GM21825 (cell line): ENCODE measurements at regions not wholly inside any gene's neighbourhood (a gene's known extent, or its start where the extent isn't known, plus 50 kb on each side); places are given as distances from the start of the nearest gene placed in this dataset.
"Not testable (repeated sequence)": the region's sequence is repeated elsewhere in the genome, so short reads cannot be mapped to it uniquely, and the experiment has no call there.

Experiments
- ATAC-seq: cut with Tn5 transposase; IDR thresholded peaks from one replicate; pipeline ENCODE4 v1.9.1; 2021; ENCODE audit warnings: mild to moderate bottlenecking, moderate library complexity; ENCODE audit not compliant: unreplicated experiment

DNA sequence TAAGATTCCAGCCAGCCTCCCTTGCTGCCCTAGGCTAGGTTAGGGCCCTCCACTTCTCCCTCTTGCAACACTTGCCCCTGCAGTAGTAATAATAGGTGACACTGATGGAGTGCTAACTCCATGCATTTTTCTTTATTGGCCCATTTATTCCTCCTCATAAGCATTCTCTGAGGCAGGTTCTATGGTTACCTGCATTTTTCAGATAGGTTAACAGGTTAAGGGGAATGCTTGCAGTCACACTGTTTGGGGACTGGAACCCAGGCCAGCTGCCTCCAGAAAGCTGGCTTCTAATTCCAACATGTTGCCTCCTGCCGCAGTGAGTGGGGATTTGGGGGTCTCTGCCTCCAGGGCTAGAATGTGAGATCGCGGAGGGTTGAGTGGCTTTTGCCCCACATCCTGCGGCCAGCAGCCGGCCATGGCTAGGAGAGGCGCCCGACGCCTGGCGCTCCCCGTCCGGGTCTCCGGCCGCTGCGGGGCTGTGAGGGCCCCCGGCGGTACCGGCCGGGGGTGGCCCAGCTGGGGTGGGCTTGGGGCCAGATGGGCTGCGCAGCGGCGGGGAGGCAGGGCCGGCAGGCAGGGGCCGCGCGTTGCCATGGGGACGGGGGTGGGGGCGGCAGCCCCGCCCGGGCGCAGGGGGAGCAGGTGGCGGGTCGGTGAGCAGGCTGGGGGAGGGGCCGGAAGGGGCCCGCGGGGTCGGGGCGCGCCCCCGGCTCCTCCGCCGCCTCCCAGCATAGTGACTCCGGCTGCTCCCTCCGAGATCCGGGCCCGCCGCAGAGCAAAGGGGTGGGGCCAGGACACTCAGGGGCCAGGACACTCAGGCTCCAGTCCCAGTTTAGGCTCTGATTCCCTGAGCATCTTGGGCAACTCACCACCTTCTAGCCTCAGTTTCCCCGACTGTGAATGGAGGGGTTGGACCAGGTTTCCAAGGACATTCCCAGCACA is 68.4 kb upstream of the SSBP3 start:
- no peak for ATAC-seq

DNA sequence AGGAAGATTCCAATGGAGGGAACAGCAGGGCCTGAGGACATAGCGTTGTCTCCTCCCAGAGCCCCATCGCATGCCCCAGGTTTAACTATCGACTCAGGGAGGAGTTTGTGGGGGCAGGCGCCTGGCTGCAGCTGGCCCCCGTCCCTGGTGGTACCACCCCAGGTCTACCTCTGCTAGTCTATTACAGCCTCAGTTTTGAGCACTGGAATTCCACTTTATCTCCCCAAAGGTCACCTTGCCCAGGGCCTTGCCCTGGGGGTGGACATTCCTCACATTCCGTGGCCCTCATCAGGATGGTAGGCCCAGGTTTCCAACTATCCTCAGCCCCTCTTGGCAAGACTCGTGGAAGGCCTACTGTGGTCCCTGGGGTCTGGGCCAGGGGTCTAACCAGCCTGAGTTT is 65.4 kb upstream of the SSBP3 start:
- ATAC-seq: no peak

DNA sequence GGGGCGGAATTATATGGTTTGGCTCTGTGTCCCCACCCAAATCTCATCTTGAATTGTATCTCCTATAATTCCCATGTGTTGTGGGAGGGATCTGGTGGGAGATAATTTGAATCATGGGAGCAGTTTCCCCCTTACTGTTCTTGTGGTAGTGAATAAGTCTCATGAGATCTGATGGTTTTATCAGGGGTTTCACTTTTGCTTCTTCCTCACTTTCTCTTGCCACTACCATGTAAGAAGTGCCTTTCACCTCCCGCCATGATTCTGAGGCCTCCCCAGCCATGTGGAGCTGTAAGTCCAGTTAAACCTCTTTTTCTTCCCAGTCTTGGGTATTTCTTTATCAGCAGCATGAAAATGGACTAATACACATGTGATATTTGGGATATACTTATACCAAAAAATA is 63.2 kb upstream of the SSBP3 start:
- ATAC-seq: not testable (repeated sequence)

DNA sequence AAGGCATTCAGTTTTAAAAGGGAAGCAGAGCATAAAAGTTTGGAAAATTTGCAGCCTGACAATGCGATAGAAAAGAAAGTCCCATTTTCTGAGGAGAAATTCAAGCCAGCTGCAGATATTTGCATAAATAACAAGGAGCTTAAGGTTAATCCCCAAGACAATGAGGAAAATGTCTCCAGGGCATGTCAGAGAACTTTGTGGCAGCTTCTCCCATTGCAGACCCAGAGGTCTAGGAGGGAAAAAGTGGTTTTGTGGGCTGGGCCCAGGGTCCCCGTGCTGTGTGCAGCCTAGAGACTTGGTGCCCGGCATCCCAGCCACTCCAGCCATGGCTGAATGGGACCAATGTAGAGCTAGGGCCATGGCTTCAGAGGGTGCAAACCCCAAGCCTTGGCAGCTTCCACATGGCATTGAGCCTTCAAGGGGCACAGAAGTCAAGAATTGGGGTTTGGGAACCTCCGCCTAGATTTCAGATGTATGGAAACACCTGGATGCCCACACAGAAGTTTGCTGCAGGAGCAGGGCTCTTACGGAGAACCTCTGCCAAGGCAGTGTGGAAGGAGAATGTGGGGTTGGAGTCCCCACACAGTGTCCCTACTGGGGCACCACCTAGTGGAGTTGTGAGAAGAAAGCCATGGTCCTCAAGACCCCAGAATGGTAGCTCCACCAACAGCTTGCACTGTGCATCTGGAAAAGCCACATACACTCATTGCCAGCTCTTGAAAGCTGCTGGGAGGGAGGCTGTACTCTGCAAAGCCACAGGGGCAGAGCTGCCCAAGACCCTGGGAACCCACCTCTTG is 62.3 kb upstream of the SSBP3 start:
- ATAC-seq: not testable (repeated sequence)

DNA sequence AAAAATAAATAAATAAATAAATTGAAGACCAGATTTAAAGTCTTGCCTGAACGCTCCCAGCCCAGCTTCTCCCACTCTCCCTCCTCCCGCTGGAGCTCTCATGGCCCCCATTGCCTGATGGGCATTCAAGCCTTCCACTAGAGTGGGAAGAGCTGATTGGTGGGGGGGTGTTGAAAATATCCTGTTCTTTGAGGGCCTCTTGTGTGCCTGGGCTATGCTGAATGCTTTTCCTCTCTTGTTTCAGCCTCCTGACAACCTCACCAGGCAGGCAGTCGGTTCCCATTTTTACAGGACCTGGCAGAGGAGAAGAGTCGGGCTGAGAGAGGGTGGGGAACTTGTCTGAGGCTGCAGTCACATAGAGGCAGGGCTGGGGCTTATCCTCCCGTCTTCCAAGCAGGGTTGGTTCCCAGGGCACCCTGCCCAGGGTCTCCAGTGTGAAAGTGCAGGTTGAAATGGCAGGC is 59.2 kb upstream of the SSBP3 start:
- ATAC-seq: no peak

DNA sequence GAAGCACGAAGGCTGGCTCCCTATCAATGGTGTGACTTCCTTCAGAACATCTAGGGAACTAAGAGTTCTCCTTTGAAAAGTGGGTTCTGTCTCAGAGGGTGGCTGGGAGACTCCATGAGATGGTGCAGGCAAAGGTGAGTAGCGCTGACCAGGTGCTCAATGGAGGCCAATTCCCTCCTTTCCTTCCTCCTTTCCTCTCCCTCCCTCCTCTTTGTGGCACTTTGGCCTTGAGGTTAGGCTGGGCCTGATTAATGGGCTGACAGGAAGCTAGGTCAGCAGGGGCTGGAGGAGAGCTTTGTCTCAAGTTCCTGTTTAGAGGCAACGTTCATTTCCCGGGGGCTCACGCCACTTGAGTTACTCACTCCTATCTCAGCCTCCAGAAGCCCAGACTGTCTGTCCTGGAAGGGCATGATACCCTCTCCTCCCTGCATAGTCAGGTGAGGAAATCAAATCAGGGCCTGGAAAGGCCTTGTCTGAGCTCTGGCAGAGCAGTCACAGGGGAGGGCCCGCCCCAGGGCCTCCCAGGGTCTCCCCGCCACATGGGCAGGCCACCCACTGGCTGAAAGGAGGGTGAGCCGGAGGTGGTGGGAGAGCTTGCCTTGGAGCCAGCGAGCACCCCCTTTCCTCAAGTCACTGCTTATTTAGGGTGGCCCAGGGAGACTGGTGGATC is 58.4 kb upstream of the SSBP3 start:
- ATAC-seq: no peak

DNA sequence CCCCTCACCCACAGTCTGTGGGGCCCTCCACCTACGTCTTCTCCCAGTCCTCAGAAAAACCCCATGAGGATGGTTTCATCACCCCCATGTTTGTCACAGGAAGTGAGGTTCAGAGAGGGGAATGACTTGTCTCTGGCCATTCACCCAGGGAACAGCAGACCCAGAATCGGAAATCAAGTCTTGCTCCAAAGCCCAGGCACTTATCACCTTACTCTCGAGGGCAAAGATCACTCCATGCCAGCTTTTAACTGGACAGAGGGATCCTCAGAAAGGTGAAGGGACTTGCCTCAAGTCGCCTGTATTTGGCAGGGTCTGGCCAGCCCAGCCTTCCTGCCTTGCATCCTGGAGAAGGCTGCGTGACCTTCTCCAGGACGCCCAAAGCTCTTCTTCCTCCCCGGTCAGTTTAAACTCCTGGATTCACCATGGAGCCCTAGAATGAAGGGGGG is 57.9 kb upstream of the SSBP3 start:
- ATAC-seq: no peak

DNA sequence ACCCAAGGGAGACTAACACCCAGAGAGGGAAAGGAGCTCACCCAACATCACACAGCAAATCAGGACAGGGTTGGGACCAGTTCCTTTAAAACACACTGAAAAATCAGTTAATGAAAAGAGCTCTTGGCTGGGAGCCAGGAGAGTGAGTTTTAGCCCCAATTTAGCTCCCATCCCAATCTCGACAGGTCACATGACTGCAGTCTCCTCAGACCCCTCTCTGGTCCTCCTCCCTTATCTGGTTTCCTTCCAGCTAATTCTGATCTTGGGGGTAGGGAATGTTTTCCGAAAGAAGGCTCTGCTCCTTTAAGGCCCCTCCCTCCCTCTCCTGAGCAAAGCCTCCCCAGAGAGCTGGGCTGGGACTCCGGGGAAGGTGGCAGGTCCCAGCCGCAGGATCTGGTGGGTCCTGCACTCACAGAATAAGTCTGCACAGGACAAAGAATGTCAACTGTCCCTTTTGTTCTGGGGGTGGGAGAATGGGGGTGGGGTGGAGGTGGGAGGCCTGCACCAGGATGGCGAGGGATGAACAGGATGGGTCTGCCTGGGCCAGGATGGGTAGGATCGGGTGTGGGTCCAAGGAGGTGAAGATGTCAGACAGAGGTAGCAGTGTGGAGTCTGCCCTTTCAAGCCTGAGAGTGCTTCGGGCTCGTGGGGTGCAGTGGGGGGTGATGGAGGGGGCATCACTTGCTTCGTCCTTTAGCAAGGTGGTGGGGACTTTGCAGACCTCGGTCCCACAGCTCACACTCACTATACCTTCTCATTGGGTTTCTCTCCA is 57.3 kb upstream of the SSBP3 start:
- no peak for ATAC-seq

DNA sequence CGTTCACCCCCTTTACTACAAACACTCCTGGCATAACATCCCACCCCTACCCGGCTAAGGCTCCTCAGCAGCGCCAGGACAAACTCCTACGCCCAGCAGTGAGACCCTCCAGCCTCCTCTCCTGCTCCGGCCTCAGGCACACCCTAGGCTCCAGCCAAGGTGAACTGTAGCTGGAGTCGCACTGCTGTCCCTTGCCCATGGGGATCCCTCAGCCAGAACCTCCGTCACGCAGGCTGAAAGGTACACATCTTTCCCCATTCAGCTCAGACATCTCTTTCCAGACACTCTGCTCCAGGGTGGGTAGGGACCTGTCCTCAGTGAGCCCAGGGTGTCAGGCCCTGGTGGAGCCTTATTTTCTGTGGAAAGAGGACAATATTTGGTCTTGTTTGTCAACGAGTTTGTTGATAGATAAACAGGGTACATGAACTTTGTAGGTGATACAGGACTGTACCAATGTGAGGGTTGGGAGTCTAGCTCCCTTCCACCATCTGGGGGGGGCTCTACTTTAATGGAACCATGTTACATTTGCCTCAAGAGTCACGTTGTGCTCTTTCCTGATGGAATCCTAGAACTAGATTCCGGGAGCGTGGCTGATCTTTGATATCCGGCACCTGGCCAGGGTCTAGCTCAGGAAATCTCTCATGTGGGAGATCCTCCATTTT is 56.5 kb upstream of the SSBP3 start:
- ATAC-seq: no peak

DNA sequence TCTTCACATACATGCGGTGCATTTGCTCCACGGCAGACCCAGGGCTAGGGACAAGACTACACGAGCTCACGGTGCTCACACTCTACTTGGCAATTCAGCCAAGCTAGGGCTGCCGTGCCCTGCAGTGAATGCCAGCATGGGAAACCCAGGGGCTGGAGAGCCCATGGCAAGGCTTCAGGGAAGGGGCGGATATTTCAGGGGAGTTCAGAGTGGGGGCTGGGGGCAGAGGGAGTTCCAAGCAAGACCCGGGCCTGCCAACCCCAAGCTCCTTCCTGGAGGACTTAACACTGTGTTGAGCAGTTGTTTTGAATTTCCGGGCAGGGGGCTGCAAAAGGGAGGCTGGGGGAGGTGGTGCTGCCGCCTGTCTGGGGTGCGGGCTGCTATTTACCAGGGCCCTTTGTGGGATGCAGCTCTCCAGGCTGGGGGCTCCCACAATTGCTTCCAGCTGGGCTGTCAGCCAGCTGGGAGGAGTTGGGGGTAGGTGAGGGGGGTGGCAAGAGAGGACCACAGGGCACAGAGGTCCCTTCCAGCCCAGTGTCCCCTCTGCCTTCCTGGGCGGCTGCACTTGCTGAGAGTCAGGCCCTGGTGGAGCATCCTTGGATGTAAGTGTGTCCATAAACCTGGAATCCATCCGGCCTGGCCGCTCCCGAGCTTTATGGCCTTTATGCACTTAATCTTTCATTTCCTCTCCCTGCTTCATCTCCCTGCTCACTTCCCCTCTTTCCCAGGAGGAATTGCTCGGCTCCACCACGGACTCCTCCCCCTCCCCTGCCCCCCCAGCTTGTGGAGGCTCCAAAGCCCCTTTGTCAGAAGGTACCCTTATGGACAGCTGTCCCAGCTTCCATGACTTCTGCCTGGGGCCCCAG is 55.8 kb upstream of the SSBP3 start:
- ATAC-seq: no peak

DNA sequence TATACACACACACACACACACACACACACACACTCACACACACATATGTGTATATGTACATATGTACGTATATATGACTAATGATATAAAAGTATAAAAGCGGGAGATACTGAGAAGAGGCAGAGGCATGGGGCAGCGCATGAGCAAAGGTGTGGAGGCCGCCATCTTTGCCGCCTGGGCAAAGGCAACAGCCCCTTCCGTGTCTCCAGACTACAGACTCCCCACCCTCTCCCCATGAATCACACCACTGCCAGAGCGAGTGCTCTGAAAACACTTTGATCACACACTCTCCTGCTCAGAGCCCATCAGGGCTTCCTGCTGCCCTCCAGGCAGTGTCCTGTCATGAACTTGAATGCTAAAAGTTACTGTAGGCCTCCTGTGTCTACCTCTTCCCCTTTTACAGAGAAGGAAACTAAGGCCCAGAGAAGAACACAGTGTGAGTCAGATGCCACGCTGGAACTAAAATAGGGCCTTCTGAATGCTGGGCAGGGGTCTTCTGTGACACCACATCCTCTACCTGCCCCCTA is 54.7 kb upstream of the SSBP3 start:
- ATAC-seq: no peak

DNA sequence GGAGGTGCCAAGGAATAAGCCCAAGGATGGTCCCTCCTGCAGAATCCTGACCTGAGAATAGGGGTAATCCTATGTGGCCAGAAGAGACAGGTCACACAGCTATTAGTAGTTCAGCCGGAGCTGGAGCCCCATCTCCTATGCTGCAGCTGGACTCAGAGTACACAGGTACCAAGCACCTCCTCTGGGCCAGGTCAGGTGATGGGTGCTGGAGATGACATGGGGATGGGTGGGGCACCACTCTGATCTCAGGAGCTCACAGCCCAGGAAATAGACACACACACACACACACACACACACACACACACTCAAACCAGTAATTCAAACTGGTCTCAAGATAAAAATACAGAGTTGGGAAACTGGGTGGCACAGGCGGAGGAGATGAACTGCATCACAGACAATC is 54.2 kb upstream of the SSBP3 start:
- no peak for ATAC-seq

DNA sequence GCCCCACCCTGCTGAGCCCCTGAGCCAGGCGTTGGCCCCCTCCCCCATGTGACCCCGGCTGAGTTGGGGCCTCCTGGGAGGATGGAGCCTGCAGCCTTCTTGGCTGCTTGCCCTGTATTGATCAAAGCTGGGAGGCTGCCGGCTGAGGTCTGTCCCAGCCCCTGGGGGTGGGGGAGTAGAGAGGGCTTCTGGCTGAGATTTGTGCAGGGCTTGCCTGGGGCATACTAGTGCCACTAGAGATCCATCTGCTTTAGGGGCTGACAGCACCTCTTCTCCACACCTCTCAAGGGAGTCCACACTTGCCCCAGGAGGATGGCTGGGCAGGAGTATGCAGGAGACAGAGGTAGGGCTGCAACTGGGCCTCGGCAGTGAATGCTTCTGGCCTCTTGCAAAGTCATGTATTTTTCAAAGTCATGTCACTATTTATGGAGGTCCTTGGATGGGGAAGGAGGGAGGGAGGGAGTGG is 53.6 kb upstream of the SSBP3 start:
- no peak for ATAC-seq

DNA sequence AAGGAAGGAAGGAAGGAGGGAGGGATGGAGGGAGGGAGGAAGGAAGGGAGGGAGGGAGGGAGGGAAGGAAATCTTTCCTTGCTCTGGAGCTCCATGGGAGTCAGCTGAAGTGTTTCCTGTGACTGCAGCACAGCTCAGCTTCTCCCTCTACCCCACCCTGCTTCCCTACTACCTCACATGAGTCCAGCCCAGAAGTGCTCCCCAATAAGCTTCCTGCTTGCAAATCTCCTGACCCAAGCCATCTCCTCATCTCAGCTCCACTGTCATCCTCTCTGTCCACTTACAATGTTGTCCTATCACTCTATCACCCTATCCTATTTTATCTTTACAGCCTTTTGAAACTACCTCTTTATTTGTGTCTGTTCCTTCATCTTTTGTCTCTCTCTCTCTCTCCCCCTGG is 52.9 kb upstream of the SSBP3 start:
- no peak for ATAC-seq

DNA sequence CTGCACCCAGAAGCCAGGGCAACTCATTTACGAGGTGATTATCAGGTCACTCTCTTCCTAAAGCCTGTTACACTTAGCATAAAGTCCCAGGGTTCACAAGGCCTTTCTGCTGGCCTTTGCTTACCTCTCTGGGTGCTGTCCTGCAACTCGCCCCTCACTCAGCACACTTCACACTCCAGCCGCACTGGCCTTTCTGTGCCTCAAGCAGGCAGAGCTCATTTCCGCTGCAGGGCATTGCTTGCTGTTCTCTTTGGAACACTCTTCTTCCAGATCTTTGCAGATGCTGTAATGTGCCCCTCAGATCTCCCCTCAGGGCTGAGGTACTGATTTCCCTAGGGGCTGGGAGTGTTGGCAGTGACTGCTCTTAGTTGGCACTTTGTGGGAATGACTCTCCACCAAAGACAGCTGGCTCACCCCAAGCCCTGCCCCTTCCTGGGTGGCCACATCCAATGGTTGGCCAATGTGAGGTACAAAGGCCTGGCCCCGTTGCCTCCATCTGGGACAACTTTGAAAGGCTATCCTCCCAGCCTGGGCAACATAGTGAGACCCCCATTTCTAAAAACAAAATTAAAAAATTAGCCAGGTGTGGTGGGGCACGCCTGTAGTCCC is 50.8 kb upstream of the SSBP3 start:
- ATAC-seq: no peak

DNA sequence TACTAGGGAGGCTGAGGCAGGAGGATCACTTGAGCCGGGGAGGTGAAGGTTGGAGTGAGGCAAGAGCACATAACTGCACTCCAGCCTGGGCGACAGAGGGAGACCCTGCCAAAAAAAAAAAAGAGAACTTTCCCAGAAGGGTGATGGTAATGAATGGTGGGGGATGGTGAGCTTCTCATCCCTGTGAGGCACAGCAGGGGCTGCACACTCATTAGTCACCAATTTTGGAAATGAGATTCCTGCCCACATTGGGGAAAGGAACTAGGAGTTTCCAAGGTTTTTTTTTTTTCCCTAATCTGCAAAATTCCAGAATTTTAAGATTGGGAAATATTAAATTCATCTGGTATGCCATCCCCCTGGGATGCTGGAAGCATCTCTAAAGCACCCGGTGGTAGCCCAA is 50.2 kb upstream of the SSBP3 start:
- no peak for ATAC-seq
